SK-N-SH (cell line): ENCODE measurements at regions not wholly inside any gene's neighbourhood (a gene's known extent, or its start where the extent isn't known, plus 50 kb on each side); places are given as distances from the start of the nearest gene placed in this dataset.

Source experiments
- CTCF ChIA-PET: fragments of 300-600, 350-600 bp; formaldehyde crosslinking; extraction: SDS; loops from one replicate; lab custom pipeline; 2021; lab: Yijun Ruan, JAX
- POLR2A ChIA-PET: fragments of 350-600 bp; sonication (Branson Sonifier 250); formaldehyde crosslinking; extraction: SDS; loops from one replicate; lab custom pipeline; 2020; ENCODE audit warnings: antibody characterized with exemption, inconsistent platforms; lab: Yijun Ruan, JAX
- DNase-seq: peaks from one replicate; pipeline ENCODE4 v3.0.0; 2012
- H2AFZ ChIP-seq: fragments of 200-600 bp; sonication (generic); 2 replicates; pipeline ENCODE4 v1.8.1; 2016; ENCODE audit warnings: antibody characterized with exemption, mild to moderate bottlenecking, low read depth
- H3F3A ChIP-seq: fragments of 200-600 bp; sonication (generic); replicated peaks from 2 replicates; pipeline ENCODE3; 2016; ENCODE audit warnings: antibody characterized with exemption, mild to moderate bottlenecking; ENCODE audit not compliant: insufficient read depth
- H3K27ac ChIP-seq, 2 experiments: fragments of 200-500 bp in 1 of 2; fragments of 200-600 bp in 1 of 2; sonication (Bioruptor generic) in 1 of 2; sonication (generic), shearing (Covaris generic) in 1 of 2; 2 replicates each; pipeline versions ENCODE4 v1.5.1 to v1.6.1; 2014 to 2016; ENCODE audit warnings: low read depth in 2 of 2, inconsistent platforms in 1 of 2, low read length in 1 of 2, mild to moderate bottlenecking in 1 of 2, mixed read lengths in 1 of 2
- H3K27me3 ChIP-seq: fragments of 200-600 bp; sonication (generic), shearing (Covaris generic); 2 replicates; pipeline ENCODE4 v1.6.1; 2016; ENCODE audit warnings: mixed run types; ENCODE audit not compliant: insufficient read depth
- H3K36me3 ChIP-seq, 2 experiments: fragments of 200-500 bp in 1 of 2; fragments of 200-600 bp in 1 of 2; sonication (Bioruptor generic) in 1 of 2; sonication (generic) in 1 of 2; replicated peaks in 1 of 2; 2 replicates each; pipeline versions ENCODE3 to v1.5.1; 2014 to 2016; ENCODE audit warnings: low read length in 1 of 2, mild to moderate bottlenecking in 1 of 2; ENCODE audit not compliant: insufficient read depth in 2 of 2, control insufficient read depth in 1 of 2
- H3K4me1 ChIP-seq, 2 experiments: fragments of 200-500 bp in 1 of 2; fragments of 200-600 bp in 1 of 2; sonication (Bioruptor generic) in 1 of 2; sonication (generic), shearing (Covaris generic) in 1 of 2; 2 replicates each; pipeline versions ENCODE4 v1.5.1 to v1.6.1; 2014 to 2016; ENCODE audit warnings: low read depth in 1 of 2, low read length in 1 of 2, mixed run types in 1 of 2; ENCODE audit not compliant: insufficient read depth in 2 of 2, control insufficient read depth in 1 of 2
- H3K4me2 ChIP-seq: fragments of 200-600 bp; sonication (generic), shearing (Covaris generic); 2 replicates; pipeline ENCODE4 v1.6.1; 2017; ENCODE audit warnings: mixed run types
- H3K4me3 ChIP-seq, 2 experiments: fragments of 200-500 bp in 1 of 2; fragments of 200-600 bp in 1 of 2; sonication (Bioruptor generic) in 1 of 2; sonication (generic), shearing (Covaris generic) in 1 of 2; 2 replicates each; pipeline versions ENCODE4 v1.5.1 to v1.8.1; 2014 to 2016; ENCODE audit warnings: low read depth in 2 of 2, inconsistent platforms in 1 of 2, low read length in 1 of 2, mild to moderate bottlenecking in 1 of 2, mixed read lengths in 1 of 2, moderate library complexity in 1 of 2
- H3K79me2 ChIP-seq: fragments of 200-600 bp; sonication (generic); 2 replicates; pipeline ENCODE4 v1.8.1; 2017; ENCODE audit warnings: mild to moderate bottlenecking; ENCODE audit not compliant: insufficient read depth
- H3K9ac ChIP-seq: fragments of 200-600 bp; sonication (generic); 2 replicates; pipeline ENCODE4 v1.6.1; 2017; ENCODE audit warnings: mixed run types
- H3K9me2 ChIP-seq: fragments of 200-600 bp; sonication (generic); 2 replicates; pipeline ENCODE4 v1.6.1; 2017; ENCODE audit warnings: mixed run types
- H3K9me3 ChIP-seq: fragments of 200-600 bp; sonication (generic); 2 replicates; pipeline ENCODE4 v1.6.1; 2017; ENCODE audit warnings: mixed run types, mild to moderate bottlenecking, moderate library complexity
- H4K20me1 ChIP-seq: fragments of 200-600 bp; sonication (generic); 2 replicates; pipeline ENCODE4 v1.6.1; 2017; ENCODE audit warnings: mild to moderate bottlenecking, mixed run types; ENCODE audit not compliant: insufficient read depth
- CHD2 ChIP-seq: fragments of 150-350 bp; IDR thresholded peaks from 2 replicates; pipeline ENCODE4 v1.6.1; 2018; ENCODE audit warnings: low read length; ENCODE audit not compliant: partially characterized antibody
- FOXJ3 ChIP-seq: sonication (generic); formaldehyde crosslinking; IDR thresholded peaks from 2 replicates; pipeline ENCODE4 v1.5.1; 2020; ENCODE audit warnings: mild to moderate bottlenecking, missing genetic modification reagents
- FOXM1 ChIP-seq: IDR thresholded peaks from 2 replicates; pipeline ENCODE4 v1.4.0; 2012; ENCODE audit warnings: low read depth, mild to moderate bottlenecking
- GABPA ChIP-seq: IDR thresholded peaks from 2 replicates; pipeline ENCODE4 v1.4.0; 2012; ENCODE audit warnings: low read depth, mild to moderate bottlenecking
- JUND ChIP-seq: IDR thresholded peaks from 2 replicates; pipeline ENCODE4 v1.4.0; 2012
- MAX ChIP-seq: IDR thresholded peaks from 2 replicates; pipeline ENCODE4 v1.4.0; 2012; ENCODE audit warnings: low read depth
- RCOR1 ChIP-seq: fragments of 150-350 bp; IDR thresholded peaks from 2 replicates; pipeline ENCODE4 v1.6.1; 2017; ENCODE audit warnings: antibody characterized with exemption, low read length
- TAF1 ChIP-seq: IDR thresholded peaks from 2 replicates; pipeline ENCODE4 v1.6.1; 2012; ENCODE audit warnings: low read depth, mild to moderate bottlenecking, low read length, moderate library complexity, borderline replicate concordance
- TCF12 ChIP-seq: IDR thresholded peaks from 2 replicates; pipeline ENCODE4 v1.4.0; 2012
- YY1 ChIP-seq: IDR thresholded peaks from 2 replicates; pipeline ENCODE4 v1.4.0; 2012; ENCODE audit warnings: low read depth, mild to moderate bottlenecking
- WGBS: methylation state at CpG from one replicate; pipeline ENCODE4 v1.1.6; 2017; ENCODE audit warnings: low lambda C conversion rate; 5-methylcytosine and 5-hydroxymethylcytosine counted together
- TF ChIP-seq, protein P1 (sequence below): IDR thresholded peaks from 2 replicates; pipeline ENCODE4 v1.4.0; 2012; ENCODE audit warnings: low read depth, borderline replicate concordance
- TF ChIP-seq, protein P2 (sequence below): fragments of 150-350 bp; IDR thresholded peaks from 2 replicates; pipeline ENCODE4 v1.6.1; 2016; ENCODE audit warnings: mild to moderate bottlenecking, low read depth, low read length
- TF ChIP-seq, protein P3 (sequence below): IDR thresholded peaks from 2 replicates; pipeline ENCODE4; 2012

GRCh38 chr2:147232225-147232669 is 612.6 kb upstream of the ACVR2A start:
- Histone ChIP-seq H3K36me3 (no peaks in the 10 kb centered on the region), H3F3A (no peaks in the 10 kb centered on the region), H4K20me1 (no peaks in the 10 kb centered on the region), H3K9ac (no peak overlapping the region), H3K4me1 (no peaks in the 10 kb centered on the region), H3K79me2 (no peaks in the 10 kb centered on the region), H3K9me3 (no peaks in the 10 kb centered on the region), H3K27ac (no peak overlapping the region), H3K27me3 (no peaks in the 10 kb centered on the region), H3K4me3 (no peak overlapping the region), H2AFZ (no peak overlapping the region), H3K9me2 (no peaks in the 10 kb centered on the region), H3K4me2 (no peak overlapping the region)
- POLR2A ChIA-PET: no interaction called here
- TF ChIP-seq RCOR1: no peak
- TF ChIP-seq JUND: no peak
- TF ChIP-seq, protein P1, sequence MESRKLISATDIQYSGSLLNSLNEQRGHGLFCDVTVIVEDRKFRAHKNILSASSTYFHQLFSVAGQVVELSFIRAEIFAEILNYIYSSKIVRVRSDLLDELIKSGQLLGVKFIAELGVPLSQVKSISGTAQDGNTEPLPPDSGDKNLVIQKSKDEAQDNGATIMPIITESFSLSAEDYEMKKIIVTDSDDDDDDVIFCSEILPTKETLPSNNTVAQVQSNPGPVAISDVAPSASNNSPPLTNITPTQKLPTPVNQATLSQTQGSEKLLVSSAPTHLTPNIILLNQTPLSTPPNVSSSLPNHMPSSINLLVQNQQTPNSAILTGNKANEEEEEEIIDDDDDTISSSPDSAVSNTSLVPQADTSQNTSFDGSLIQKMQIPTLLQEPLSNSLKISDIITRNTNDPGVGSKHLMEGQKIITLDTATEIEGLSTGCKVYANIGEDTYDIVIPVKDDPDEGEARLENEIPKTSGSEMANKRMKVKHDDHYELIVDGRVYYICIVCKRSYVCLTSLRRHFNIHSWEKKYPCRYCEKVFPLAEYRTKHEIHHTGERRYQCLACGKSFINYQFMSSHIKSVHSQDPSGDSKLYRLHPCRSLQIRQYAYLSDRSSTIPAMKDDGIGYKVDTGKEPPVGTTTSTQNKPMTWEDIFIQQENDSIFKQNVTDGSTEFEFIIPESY: no peak
- TF ChIP-seq, protein P2, sequence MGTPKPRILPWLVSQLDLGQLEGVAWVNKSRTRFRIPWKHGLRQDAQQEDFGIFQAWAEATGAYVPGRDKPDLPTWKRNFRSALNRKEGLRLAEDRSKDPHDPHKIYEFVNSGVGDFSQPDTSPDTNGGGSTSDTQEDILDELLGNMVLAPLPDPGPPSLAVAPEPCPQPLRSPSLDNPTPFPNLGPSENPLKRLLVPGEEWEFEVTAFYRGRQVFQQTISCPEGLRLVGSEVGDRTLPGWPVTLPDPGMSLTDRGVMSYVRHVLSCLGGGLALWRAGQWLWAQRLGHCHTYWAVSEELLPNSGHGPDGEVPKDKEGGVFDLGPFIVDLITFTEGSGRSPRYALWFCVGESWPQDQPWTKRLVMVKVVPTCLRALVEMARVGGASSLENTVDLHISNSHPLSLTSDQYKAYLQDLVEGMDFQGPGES: no peak
- no peak for DNase-seq
- CTCF ChIA-PET: no interaction called here
- WGBS: 0% methylated on average over 3 of the region's 3 CpGs

DNA sequence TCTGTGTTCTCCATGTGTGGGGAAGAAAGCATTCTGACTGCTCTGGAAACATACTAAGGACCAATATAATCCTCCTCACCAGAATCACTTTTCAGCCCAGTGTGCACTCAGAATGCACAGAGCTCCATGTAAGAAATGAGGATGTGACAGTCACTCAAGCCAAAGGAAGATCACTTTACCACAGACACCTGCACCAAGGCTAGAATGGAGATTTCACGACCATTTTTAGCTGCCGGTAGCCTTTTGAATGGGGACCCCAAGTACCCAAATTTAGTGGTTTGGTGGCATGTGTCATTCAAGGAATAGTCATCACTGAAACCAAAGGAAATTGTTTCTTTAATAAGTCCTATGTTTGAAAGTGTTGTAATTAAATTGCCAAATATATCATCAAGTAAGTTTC is 613.2 kb upstream of the ACVR2A start:
- CTCF ChIA-PET: no interaction called here
- Histone ChIP-seq H3F3A (no peaks in the 10 kb centered on the region), H3K4me3 (no peak overlapping the region), H3K9ac (no peak overlapping the region), H3K27ac (no peak overlapping the region), H3K36me3 (no peaks in the 10 kb centered on the region), H3K4me2 (no peak overlapping the region), H4K20me1 (no peaks in the 10 kb centered on the region), H3K27me3 (no peaks in the 10 kb centered on the region), H2AFZ (no peak overlapping the region), H3K4me1 (no peaks in the 10 kb centered on the region), H3K79me2 (no peaks in the 10 kb centered on the region), H3K9me2 (no peaks in the 10 kb centered on the region), H3K9me3 (no peaks in the 10 kb centered on the region)
- POLR2A ChIA-PET: no interaction called here
- no peak for TF ChIP-seq MAX
- no peak for TF ChIP-seq FOXM1
- no peak for DNase-seq
- 42% methylated on average over 2 of the region's 2 CpGs for WGBS

GRCh38 chr2:147231081-147231480 is 613.7 kb upstream of the ACVR2A start:
- Histone ChIP-seq H3K79me2 (no peaks in the 10 kb centered on the region), H3K9me2 (no peaks in the 10 kb centered on the region), H3F3A (no peaks in the 10 kb centered on the region), H4K20me1 (no peaks in the 10 kb centered on the region), H3K4me3 (no peak overlapping the region), H3K27ac (no peak overlapping the region), H2AFZ (no peak overlapping the region), H3K9ac (no peak overlapping the region), H3K4me2 (no peak overlapping the region), H3K27me3 (no peaks in the 10 kb centered on the region), H3K36me3 (no peaks in the 10 kb centered on the region), H3K9me3 (no peaks in the 10 kb centered on the region), H3K4me1 (no peaks in the 10 kb centered on the region)
- 15% methylated on average over 1 of the region's 1 CpG for WGBS
- no peak for DNase-seq
- ChIA-PET POLR2A (no interaction called here), CTCF (no interaction called here)
- TF ChIP-seq GABPA: no peak
- TF ChIP-seq, protein P3, sequence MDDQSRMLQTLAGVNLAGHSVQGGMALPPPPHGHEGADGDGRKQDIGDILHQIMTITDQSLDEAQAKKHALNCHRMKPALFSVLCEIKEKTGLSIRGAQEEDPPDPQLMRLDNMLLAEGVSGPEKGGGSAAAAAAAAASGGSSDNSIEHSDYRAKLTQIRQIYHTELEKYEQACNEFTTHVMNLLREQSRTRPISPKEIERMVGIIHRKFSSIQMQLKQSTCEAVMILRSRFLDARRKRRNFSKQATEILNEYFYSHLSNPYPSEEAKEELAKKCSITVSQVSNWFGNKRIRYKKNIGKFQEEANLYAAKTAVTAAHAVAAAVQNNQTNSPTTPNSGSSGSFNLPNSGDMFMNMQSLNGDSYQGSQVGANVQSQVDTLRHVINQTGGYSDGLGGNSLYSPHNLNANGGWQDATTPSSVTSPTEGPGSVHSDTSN: no peak
- TF ChIP-seq FOXJ3: no peak
- no peak for TF ChIP-seq TAF1
- TF ChIP-seq YY1: no peak
- TF ChIP-seq TCF12: no peak
- TF ChIP-seq, protein P1: no peak
- no peak for TF ChIP-seq RCOR1
- TF ChIP-seq CHD2: no peak
